T-helper 1 cell treated with Interleukin-12 subunit alpha and Interleukin-12 subunit beta and Interleukin-4 antibody, amounts not matched to agents 30 μg/mL and 1 μg/mL, for 36 hours (primary cell): ENCODE measurements at regions not wholly inside any gene's neighbourhood (a gene's known extent, or its start where the extent isn't known, plus 50 kb on each side); places are given as distances from the start of the nearest gene placed in this dataset.

Source experiments
- H3K27ac Mint-ChIP-seq: one replicate; pipeline ENCODE4 v1.8.0; 2021; ENCODE audit warnings: mild to moderate bottlenecking, mixed read lengths
- H3K27me3 Mint-ChIP-seq: one replicate; pipeline ENCODE4 v1.8.0; 2021; ENCODE audit warnings: low read depth, mixed read lengths
- H3K36me3 Mint-ChIP-seq: one replicate; pipeline ENCODE4 v1.8.0; 2021; ENCODE audit warnings: low read depth, mixed read lengths
- H3K4me1 Mint-ChIP-seq: one replicate; pipeline ENCODE4 v1.8.0; 2021; ENCODE audit warnings: low read depth, mixed read lengths
- H3K4me3 Mint-ChIP-seq: one replicate; pipeline ENCODE4 v1.8.0; 2021; ENCODE audit warnings: mild to moderate bottlenecking, moderate library complexity, mixed read lengths
- H3K9me3 Mint-ChIP-seq: one replicate; pipeline ENCODE4 v1.8.0; 2021; ENCODE audit warnings: mixed read lengths

- H3K27ac Mint-ChIP-seq: no peak overlapping the region
- H3K4me1 Mint-ChIP-seq: peaks cover 2% of the 10 kb centered on the region
- H3K9me3 Mint-ChIP-seq: no peaks in the 10 kb centered on the region
- no peak overlapping the region for H3K4me3 Mint-ChIP-seq
- peaks cover 5% of the 10 kb centered on the region for H3K27me3 Mint-ChIP-seq
- H3K36me3 Mint-ChIP-seq: no peaks in the 10 kb centered on the region
These were observed 92.7 kb upstream of the AFDN start for GRCh38 chr6:167733740-167734661.

DNA sequence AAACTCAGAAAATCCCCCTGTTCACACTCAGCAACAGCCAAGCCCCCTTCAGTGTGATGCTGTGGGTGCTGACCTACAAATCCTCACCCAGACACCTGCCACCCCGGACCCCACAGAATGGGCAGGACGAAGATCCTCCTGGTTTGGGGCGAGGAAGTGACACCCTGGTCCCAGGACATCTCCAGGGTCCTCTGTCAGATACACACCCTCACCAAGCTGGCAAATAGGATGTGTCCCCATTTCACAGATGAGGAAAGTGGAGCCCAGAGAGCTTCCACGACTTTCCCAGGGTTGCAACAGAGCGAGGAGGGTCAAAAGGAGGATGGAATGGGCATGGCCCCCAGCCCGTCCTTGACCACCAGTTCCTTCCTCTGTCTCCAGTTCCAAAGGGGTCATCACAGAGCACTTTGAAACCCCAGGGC, 92.0 kb upstream of the AFDN start:
- no peaks in the 10 kb centered on the region for H3K27me3 Mint-ChIP-seq
- H3K4me1 Mint-ChIP-seq: peaks cover 2% of the 10 kb centered on the region
- no peak overlapping the region for H3K27ac Mint-ChIP-seq
- no peaks in the 10 kb centered on the region for H3K36me3 Mint-ChIP-seq
- no peaks in the 10 kb centered on the region for H3K9me3 Mint-ChIP-seq
- H3K4me3 Mint-ChIP-seq: no peak overlapping the region

DNA sequence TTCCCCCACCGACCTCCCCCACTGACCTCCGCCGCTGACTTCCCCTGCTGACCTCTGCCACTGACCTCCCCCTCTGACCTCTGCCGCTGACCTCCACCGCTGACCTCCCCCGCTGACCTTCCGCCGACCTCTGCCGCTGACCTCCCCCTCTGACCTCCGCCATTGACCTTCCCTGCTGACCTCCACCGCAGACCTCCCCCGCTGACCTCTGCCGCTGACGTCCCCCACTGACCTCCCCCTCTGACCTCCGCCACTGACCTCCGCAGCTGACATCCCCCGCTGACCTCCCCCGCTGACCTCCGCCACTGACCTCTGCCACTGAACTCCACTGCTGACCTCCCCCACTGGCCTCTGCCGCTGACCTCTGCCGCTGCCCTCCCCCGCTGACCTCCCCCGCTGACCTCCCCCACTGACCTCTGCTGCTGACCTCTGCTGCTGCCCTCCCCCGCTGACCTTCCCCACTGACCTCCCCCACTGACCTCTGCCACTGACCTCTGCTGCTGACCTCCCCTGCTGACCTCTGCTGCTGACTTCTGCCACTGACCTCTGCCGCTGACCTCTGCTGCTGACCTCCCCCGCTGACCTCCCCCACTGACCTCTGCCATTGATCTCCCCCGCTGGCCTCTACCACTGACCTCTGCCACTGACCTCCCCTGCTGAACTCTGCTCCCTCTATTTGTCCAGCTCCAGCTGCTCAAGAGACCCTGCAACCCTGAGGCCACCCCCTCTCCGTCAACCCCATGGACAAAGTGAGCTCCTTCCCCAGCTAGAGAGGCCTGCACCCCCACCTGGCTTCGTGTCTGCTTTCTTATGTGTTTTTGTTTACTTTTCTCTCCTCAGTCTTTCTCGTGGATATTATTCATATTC, 91.4 kb upstream of the AFDN start:
- Mint-ChIP-seq H3K9me3 (no peaks in the 10 kb centered on the region), H3K4me1 (peaks cover 2% of the 10 kb centered on the region), H3K36me3 (no peaks in the 10 kb centered on the region), H3K27me3 (peaks cover 4% of the 10 kb centered on the region), H3K4me3 (no peak overlapping the region), H3K27ac (no peak overlapping the region)

DNA sequence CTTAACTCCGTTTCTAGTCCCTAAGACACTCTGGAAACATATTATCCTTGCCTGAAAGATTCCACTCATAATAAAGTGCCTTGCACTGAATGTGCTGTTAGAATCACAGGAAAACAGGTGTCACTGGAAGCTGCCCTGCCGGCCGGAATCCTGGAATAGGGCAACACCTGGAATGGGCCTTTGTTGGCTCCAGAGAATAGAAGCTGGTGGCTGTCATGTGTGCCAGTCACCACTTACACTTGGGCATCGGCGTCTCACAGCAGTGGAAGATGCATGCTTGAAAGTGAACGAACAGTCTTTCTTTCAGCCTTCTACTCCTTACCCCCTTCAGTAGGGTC, 90.8 kb upstream of the AFDN start:
- H3K9me3 Mint-ChIP-seq: no peaks in the 10 kb centered on the region
- H3K4me1 Mint-ChIP-seq: peaks cover 2% of the 10 kb centered on the region
- peaks cover 5% of the 10 kb centered on the region for H3K27me3 Mint-ChIP-seq
- no peak overlapping the region for H3K4me3 Mint-ChIP-seq
- no peaks in the 10 kb centered on the region for H3K36me3 Mint-ChIP-seq
- no peak overlapping the region for H3K27ac Mint-ChIP-seq

- no peaks in the 10 kb centered on the region for H3K9me3 Mint-ChIP-seq
- H3K27ac Mint-ChIP-seq: no peak overlapping the region
- no peaks in the 10 kb centered on the region for H3K36me3 Mint-ChIP-seq
- peaks cover 2% of the 10 kb centered on the region for H3K4me1 Mint-ChIP-seq
- no peak overlapping the region for H3K4me3 Mint-ChIP-seq
- H3K27me3 Mint-ChIP-seq: peaks cover 10% of the 10 kb centered on the region
These were observed 90.1 kb upstream of the AFDN start for GRCh38 chr6:167736486-167737204.

- Mint-ChIP-seq H3K4me3 (no peak overlapping the region), H3K27ac (no peak overlapping the region), H3K4me1 (peaks cover 2% of the 10 kb centered on the region), H3K9me3 (no peaks in the 10 kb centered on the region), H3K36me3 (no peaks in the 10 kb centered on the region), H3K27me3 (peaks cover 17% of the 10 kb centered on the region)
These were observed 89.4 kb upstream of the AFDN start for GRCh38 chr6:167737205-167737830.

DNA sequence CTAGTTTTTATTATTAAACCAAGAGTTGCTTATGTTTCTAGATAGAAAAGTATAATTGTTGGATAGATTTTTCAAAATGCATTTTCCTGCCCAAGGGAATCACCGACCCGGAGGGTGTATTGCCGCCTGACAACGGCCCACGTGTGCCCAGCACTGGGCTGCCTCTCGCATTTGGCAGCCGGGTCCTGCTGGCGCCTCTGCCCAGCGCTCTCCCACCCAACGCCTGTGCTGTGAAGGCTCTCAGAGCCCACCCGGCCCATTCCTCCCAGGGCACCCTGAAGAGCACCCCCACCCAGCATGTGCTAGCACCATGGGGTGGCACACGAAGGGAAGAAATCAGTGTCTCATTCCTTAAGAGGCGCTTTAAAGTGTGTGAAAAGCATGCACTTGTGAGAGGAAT, 88.3 kb upstream of the AFDN start:
- H3K27ac Mint-ChIP-seq: no peak overlapping the region
- H3K4me1 Mint-ChIP-seq: peaks cover 2% of the 10 kb centered on the region
- no peaks in the 10 kb centered on the region for H3K36me3 Mint-ChIP-seq
- H3K9me3 Mint-ChIP-seq: no peaks in the 10 kb centered on the region
- H3K27me3 Mint-ChIP-seq: peaks cover 17% of the 10 kb centered on the region
- no peak overlapping the region for H3K4me3 Mint-ChIP-seq

DNA sequence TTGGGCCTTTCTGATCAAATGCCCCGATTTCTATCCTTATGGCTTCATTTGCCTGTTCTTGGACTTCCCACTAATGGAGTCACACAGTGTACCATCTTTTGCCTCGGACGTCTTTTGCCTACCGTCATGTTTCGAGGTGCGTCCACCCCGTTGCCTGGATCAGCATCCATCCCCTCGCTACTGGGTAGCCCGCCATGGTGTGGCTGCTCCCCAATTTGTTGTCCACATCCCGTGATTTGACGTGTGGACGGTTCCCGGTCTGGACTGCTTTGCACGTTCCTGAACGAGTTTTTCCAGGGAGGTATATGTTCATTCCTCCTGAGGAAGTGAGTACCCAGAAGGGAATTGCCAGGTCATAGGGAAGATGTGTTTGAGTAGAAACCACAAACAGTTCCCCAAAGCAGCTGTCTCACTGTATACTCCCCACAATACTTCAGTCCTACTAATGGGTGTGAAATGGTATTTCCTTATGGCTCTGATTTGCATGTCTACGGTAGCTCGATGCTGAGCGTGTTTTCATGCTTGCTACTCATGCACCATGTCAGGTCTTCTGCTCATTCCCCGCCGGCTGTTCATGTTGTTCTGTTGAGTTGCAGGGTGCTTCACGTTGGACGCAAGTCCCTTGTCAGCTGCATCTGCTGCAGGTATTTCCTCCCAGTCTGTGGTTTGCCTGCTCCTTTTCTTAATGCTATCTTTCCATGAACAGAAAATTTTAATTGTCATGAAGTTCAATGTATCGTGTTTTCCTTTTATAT, 86.8 kb upstream of the AFDN start:
- H3K27ac Mint-ChIP-seq: no peak overlapping the region
- H3K4me3 Mint-ChIP-seq: no peak overlapping the region
- peaks cover 17% of the 10 kb centered on the region for H3K27me3 Mint-ChIP-seq
- H3K4me1 Mint-ChIP-seq: peaks cover 2% of the 10 kb centered on the region
- no peaks in the 10 kb centered on the region for H3K36me3 Mint-ChIP-seq
- H3K9me3 Mint-ChIP-seq: no peaks in the 10 kb centered on the region

GRCh38 chr6:167742719-167743303, 83.9 kb upstream of the AFDN start:
- Mint-ChIP-seq H3K4me1 (no peaks in the 10 kb centered on the region), H3K27me3 (peaks cover 17% of the 10 kb centered on the region), H3K4me3 (no peak overlapping the region), H3K36me3 (no peaks in the 10 kb centered on the region), H3K9me3 (no peaks in the 10 kb centered on the region), H3K27ac (no peak overlapping the region)

DNA sequence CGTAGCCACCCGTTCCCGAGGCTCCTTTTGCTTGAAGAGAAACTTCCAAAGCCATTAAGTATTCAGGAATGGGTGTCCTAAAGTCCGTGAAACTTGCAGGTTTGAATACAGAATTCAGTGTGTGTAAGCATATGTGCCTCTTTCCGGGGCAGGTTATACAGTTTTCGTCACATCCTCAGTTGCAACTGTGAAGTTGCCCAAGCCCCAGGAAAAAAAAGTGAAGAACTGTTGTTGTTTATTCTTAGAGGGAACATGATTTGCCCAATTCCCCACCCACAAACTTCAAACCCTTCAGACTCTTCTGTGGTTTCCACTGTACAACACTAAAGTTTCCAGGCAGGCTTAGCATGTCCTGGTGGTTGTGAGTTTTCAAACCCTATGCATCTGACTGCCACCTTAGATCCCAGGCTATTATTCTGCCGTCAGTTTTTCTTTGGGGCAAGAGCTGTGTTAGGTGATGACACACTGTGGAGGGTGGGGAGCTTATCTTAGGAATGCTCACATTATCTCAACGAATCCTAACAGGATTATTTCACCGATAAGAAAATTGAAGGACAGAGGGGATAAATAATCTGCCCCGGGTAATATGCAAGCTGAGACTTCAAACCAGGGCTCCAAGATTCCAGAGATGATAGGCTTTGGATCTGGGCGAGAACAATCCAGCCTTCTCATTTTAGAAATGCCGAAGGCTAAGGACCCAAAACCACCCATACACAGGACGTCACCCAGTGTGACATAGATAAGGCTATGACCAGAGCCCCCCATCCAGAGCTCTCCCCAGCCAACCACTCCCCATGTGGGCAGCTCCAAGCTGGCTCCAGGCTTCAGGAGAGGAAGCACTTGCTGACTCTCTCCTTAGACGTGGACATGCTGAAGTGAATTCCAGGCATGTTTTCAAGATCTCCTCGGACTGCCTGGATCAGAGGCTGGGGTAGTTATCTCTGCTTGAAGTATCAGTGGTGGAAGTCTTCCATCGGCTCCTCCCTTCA, 81.7 kb upstream of the AFDN start:
- H3K36me3 Mint-ChIP-seq: no peaks in the 10 kb centered on the region
- H3K27me3 Mint-ChIP-seq: peaks cover 16% of the 10 kb centered on the region
- no peak overlapping the region for H3K4me3 Mint-ChIP-seq
- no peaks in the 10 kb centered on the region for H3K4me1 Mint-ChIP-seq
- no peaks in the 10 kb centered on the region for H3K9me3 Mint-ChIP-seq
- H3K27ac Mint-ChIP-seq: no peak overlapping the region

- H3K27me3 Mint-ChIP-seq: peaks cover 12% of the 10 kb centered on the region
- H3K27ac Mint-ChIP-seq: no peak overlapping the region
- H3K36me3 Mint-ChIP-seq: no peaks in the 10 kb centered on the region
- no peak overlapping the region for H3K4me3 Mint-ChIP-seq
- no peaks in the 10 kb centered on the region for H3K9me3 Mint-ChIP-seq
- no peaks in the 10 kb centered on the region for H3K4me1 Mint-ChIP-seq
These were observed 80.9 kb upstream of the AFDN start for GRCh38 chr6:167745670-167746389.

DNA sequence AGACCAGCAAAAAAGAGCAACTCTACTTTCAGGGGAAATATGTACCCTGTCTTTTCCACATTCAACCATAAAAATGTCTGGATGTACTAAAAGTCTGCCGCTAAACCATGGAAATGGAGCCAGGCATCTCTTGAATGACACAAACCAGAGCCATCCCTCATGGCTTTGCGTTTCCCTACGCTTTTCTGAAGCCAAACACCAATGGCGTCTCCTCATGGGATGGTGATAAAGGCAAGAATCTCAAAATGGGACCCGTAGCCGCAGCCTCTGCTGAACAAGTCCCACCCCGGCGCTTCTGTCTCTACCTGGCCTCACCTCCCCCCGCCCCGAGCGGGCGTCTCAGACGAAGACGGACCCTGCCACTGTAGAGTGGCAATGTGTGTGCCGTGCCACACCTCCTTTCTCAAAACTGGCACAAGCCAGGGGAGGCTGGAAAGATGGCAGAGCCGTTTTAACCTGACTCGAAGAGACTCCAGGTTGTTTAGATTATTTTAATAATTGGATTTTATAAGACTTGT, 80.3 kb upstream of the AFDN start:
- Mint-ChIP-seq H3K36me3 (no peaks in the 10 kb centered on the region), H3K9me3 (no peaks in the 10 kb centered on the region), H3K4me1 (no peaks in the 10 kb centered on the region), H3K27ac (no peak overlapping the region), H3K4me3 (no peak overlapping the region), H3K27me3 (peaks cover 8% of the 10 kb centered on the region)
